ENCODE measurements at regions not wholly inside any gene's neighbourhood (a gene's known extent, or its start where the extent isn't known, plus 50 kb on each side); places are given as distances from the start of the nearest gene placed in this dataset.

DNA sequence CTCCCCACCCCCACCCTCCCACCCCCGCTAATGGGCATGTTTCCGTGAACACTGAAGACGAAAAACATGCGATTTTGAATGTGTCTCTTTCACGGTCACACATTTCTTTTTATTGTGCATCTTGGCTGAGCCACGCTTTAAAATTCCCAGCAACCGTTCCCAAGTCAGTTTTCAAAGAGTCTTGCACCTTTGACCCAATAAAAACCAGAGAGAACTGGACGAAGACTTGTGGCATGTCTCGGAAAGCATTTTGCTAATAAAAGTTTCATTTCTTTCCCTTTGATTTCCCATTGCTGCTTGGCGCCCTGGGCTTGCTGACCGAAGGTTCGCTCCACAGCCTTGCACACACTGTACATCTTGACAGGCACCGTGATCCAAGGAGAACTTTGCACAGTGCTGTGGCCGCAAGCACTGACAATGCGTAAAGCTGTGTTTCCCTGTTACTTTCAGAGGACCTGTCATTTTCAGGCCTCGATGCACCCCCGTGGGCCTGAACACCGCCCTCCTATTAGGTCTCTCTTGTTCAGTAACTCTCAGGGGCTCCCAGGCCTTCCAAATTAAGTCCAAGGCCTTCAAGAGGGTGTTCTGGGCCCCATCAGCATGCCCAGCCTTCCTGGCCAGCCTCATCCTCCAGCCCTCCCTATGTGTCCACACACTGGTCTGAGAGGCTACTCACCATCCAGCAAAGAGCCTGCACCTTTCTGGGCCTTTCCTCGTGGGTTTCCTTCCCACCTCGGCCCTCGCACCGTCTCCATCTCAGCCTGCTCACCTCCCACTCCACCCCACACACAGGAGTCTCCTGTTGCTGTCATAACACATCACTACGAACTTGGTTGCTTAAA is 63.4 kb upstream of the DIO3 start:
- ChIA-PET CTCF (no interaction called here), POLR2A (no interaction called here)
- TF ChIP-seq, protein P1, sequence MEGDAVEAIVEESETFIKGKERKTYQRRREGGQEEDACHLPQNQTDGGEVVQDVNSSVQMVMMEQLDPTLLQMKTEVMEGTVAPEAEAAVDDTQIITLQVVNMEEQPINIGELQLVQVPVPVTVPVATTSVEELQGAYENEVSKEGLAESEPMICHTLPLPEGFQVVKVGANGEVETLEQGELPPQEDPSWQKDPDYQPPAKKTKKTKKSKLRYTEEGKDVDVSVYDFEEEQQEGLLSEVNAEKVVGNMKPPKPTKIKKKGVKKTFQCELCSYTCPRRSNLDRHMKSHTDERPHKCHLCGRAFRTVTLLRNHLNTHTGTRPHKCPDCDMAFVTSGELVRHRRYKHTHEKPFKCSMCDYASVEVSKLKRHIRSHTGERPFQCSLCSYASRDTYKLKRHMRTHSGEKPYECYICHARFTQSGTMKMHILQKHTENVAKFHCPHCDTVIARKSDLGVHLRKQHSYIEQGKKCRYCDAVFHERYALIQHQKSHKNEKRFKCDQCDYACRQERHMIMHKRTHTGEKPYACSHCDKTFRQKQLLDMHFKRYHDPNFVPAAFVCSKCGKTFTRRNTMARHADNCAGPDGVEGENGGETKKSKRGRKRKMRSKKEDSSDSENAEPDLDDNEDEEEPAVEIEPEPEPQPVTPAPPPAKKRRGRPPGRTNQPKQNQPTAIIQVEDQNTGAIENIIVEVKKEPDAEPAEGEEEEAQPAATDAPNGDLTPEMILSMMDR (IDR thresholded peaks at IDR 0.05; ENCODE audit: unreplicated experiment) = no peak
- H3K27ac Mint-ChIP-seq (ENCODE audit: low read depth, unreplicated experiment) = no peak overlapping the region
- H3K4me1 Mint-ChIP-seq (ENCODE audit: insufficient read depth, unreplicated experiment) = no peaks in the 10 kb centered on the region
- H3K9me3 Mint-ChIP-seq (ENCODE audit: unreplicated experiment) = peaks cover 6% of the 10 kb centered on the region
- no peaks in the 10 kb centered on the region for H3K36me3 Mint-ChIP-seq (ENCODE audit: insufficient read depth, unreplicated experiment)
- no peak for DNase-seq (ENCODE audit: unreplicated experiment)
- intact Hi-C loops (cut with micrococcal nuclease) = no loop called here
- BruUV-seq (replicated peaks) = no TSS peak
- H3K27me3 Mint-ChIP-seq (ENCODE audit: insufficient read depth, unreplicated experiment) = peaks cover 15% of the 10 kb centered on the region
- no peak overlapping the region for H3K4me3 Mint-ChIP-seq (ENCODE audit: unreplicated experiment)

- CTCF ChIA-PET = no interaction called here
- POLR2A ChIA-PET = no interaction called here
These were observed 62.8 kb upstream of the DIO3 start for GRCh38 chr14:101498526-101498860.

GRCh38 chr14:101499080-101499479 is 62.2 kb upstream of the DIO3 start:
- peaks cover 26% of the 10 kb centered on the region for H3K27me3 Mint-ChIP-seq (ENCODE audit: insufficient read depth, unreplicated experiment)
- intact Hi-C loops (cut with micrococcal nuclease) = no loop called here
- TF ChIP-seq, protein P1 (IDR thresholded peaks at IDR 0.05; ENCODE audit: unreplicated experiment) = no peak
- no peak overlapping the region for H3K4me3 Mint-ChIP-seq (ENCODE audit: unreplicated experiment)
- BruUV-seq (replicated peaks) = no TSS peak
- no peak for DNase-seq (ENCODE audit: unreplicated experiment)
- no peaks in the 10 kb centered on the region for H3K4me1 Mint-ChIP-seq (ENCODE audit: insufficient read depth, unreplicated experiment)
- CTCF ChIA-PET = interaction anchor here (1.1 kb wide), 1 partner anchor 11 kb away, joined by 3 read pairs; no protein-coding TSS in a partner anchor
- H3K9me3 Mint-ChIP-seq (ENCODE audit: unreplicated experiment) = peaks cover 10% of the 10 kb centered on the region
- POLR2A ChIA-PET = no interaction called here
- no peaks in the 10 kb centered on the region for H3K36me3 Mint-ChIP-seq (ENCODE audit: insufficient read depth, unreplicated experiment)
- H3K27ac Mint-ChIP-seq (ENCODE audit: low read depth, unreplicated experiment) = no peak overlapping the region

More at GRCh38 chr14:101498526-101498860, 62.8 kb upstream of the DIO3 start:
- TF ChIP-seq, protein P1 (IDR thresholded peaks at IDR 0.05; ENCODE audit: unreplicated experiment) = no peak
- Mint-ChIP-seq H3K4me3 (ENCODE audit: unreplicated experiment) (no peak overlapping the region), H3K27ac (ENCODE audit: low read depth, unreplicated experiment) (no peak overlapping the region), H3K36me3 (ENCODE audit: insufficient read depth, unreplicated experiment) (no peaks in the 10 kb centered on the region), H3K4me1 (ENCODE audit: insufficient read depth, unreplicated experiment) (no peaks in the 10 kb centered on the region), H3K9me3 (ENCODE audit: unreplicated experiment) (peaks cover 6% of the 10 kb centered on the region), H3K27me3 (ENCODE audit: insufficient read depth, unreplicated experiment) (peaks cover 20% of the 10 kb centered on the region)
- intact Hi-C loops (cut with micrococcal nuclease) = no loop called here
- BruUV-seq (replicated peaks) = no TSS peak
- DNase-seq (ENCODE audit: unreplicated experiment) = no peak

DNA sequence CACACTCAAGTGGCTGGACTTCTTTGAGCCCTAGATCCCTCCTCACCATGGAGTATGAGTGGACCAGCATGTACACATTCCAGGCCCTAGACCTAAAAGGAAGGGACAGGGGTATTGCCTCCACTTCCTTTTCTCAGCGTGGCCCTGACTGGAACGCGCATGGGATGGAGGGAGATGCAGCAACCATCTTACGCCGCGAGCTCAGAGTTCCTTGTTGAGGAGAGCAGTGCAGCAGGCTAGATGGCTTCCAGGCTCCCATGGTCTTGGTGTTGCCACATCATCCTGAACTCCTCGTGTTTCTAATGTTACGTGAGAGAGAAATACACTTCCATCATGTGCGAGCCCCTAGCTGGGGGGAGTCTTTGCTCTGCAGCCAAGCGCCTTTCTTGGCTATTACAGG is 61.8 kb upstream of the DIO3 start:
- no peaks in the 10 kb centered on the region for H3K36me3 Mint-ChIP-seq (ENCODE audit: insufficient read depth, unreplicated experiment)
- BruUV-seq (replicated peaks) = no TSS peak
- POLR2A ChIA-PET = no interaction called here

More for the DNA sequence above, 61.8 kb upstream of the DIO3 start:
- CTCF ChIA-PET = interaction anchor here (1.1 kb wide), 1 partner anchor 11 kb away, joined by 3 read pairs; no protein-coding TSS in a partner anchor
- no peak for DNase-seq (ENCODE audit: unreplicated experiment)
- H3K4me3 Mint-ChIP-seq (ENCODE audit: unreplicated experiment) = no peak overlapping the region
- H3K27ac Mint-ChIP-seq (ENCODE audit: low read depth, unreplicated experiment) = no peak overlapping the region
- intact Hi-C loops (cut with micrococcal nuclease) = no loop called here
- H3K4me1 Mint-ChIP-seq (ENCODE audit: insufficient read depth, unreplicated experiment) = no peaks in the 10 kb centered on the region
- peaks cover 30% of the 10 kb centered on the region for H3K27me3 Mint-ChIP-seq (ENCODE audit: insufficient read depth, unreplicated experiment)
- H3K9me3 Mint-ChIP-seq (ENCODE audit: unreplicated experiment) = peaks cover 8% of the 10 kb centered on the region
- TF ChIP-seq, protein P1 (IDR thresholded peaks at IDR 0.05; ENCODE audit: unreplicated experiment) = no peak
